Skeletal muscle satellite cell (primary cell): ENCODE measurements at regions not wholly inside any gene's neighbourhood (a gene's known extent, or its start where the extent isn't known, plus 50 kb on each side); places are given as distances from the start of the nearest gene placed in this dataset.

Experiments
- H3K27me3 ChIP-seq: 2 replicates; pipeline ENCODE4 v1.7.0; 2013; ENCODE audit warnings: low read length; ENCODE audit not compliant: control insufficient read depth, insufficient read depth
- H3K36me3 ChIP-seq: 2 replicates; pipeline ENCODE4 v1.7.0; 2013; ENCODE audit warnings: mild to moderate bottlenecking, control low read depth, low read length; ENCODE audit not compliant: insufficient read depth
- H3K4me1 ChIP-seq: 2 replicates; pipeline ENCODE4 v1.7.0; 2013; ENCODE audit warnings: low read length; ENCODE audit not compliant: control insufficient read depth, insufficient read depth
- H3K4me2 ChIP-seq: 2 replicates; pipeline ENCODE4 v1.7.0; 2013; ENCODE audit warnings: mild to moderate bottlenecking, low read length
- H3K4me3 ChIP-seq: 2 replicates; pipeline ENCODE4 v1.7.0; 2013; ENCODE audit warnings: low read length
- H3K9ac ChIP-seq: 2 replicates; pipeline ENCODE4 v1.7.0; 2013; ENCODE audit warnings: mild to moderate bottlenecking, low read depth, low read length, moderate library complexity
- H3K9me3 ChIP-seq: replicated peaks from 2 replicates; pipeline ENCODE4 v1.7.0; 2013; ENCODE audit warnings: mild to moderate bottlenecking, control low read depth, low read length

DNA sequence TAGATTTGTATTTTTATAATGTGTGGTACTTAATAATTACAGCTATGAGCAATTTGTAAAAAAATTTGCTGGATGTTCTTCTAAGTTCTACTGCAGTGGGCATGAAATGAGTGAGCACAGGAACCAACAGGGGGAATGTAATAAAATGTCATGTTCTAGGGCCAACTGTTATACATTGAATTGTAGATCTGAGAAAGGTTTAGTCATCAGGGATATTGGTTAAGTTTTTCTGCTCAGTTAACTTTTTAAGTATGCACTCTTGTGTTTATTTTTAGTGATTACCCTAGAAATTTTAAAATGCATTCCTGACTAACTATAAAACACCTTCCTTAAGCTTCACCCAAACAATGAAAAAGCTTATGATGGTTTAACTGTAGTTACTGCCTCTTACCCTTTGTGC, 101.8 kb downstream of the CAND1 start:
- Histone ChIP-seq H3K4me2 (no peak overlapping the region), H3K4me1 (peaks cover 23% of the 10 kb centered on the region), H3K4me3 (no peak overlapping the region), H3K27me3 (no peaks in the 10 kb centered on the region), H3K9me3 (no peaks in the 10 kb centered on the region), H3K9ac (no peak overlapping the region), H3K36me3 (no peaks in the 10 kb centered on the region)

DNA sequence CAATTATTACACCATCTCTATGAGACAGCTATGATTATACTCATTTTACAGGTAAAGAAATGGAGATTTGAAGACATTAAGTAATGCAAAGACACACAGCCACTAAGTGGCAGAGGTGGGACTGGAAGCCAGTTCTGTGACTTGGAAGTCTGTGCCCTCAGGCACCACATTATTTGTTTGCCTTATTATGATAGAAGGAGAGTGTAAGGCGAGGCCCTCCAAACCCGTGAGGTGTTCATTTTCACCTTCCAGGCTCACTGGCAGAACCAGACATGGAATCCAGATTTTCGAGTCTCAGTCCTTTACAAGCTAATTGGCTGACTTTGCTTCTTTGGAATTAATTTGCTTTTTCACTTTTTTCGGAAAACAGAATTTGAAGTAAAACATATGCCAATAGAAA, 107.9 kb downstream of the CAND1 start:
- Histone ChIP-seq H3K27me3 (no peaks in the 10 kb centered on the region), H3K4me1 (no peaks in the 10 kb centered on the region), H3K36me3 (no peaks in the 10 kb centered on the region), H3K9me3 (no peaks in the 10 kb centered on the region), H3K4me2 (no peak overlapping the region), H3K4me3 (no peak overlapping the region), H3K9ac (no peak overlapping the region)

DNA sequence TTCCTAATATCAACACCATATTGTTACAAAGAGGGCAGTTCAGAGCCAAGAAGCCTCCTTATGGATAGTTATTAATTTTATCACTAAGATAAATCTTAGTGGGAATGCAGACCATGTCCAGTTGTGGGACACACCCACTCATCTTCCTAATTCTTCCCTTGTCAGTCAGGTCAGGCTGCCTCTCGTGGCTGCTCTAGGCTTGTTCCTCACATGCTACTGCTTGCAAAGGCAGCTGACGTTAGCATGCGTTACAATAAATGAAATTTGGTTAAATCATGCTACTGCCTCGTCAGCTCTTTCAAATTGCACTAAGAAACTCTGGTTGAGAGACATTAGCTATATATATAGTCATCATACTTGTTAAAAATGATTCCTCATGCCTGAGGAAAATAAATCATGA, 108.4 kb downstream of the CAND1 start:
- H3K9me3 ChIP-seq = no peaks in the 10 kb centered on the region
- H3K9ac ChIP-seq = no peak overlapping the region
- H3K4me2 ChIP-seq = no peak overlapping the region
- H3K36me3 ChIP-seq = no peaks in the 10 kb centered on the region
- H3K4me3 ChIP-seq = no peak overlapping the region
- H3K27me3 ChIP-seq = no peaks in the 10 kb centered on the region
- H3K4me1 ChIP-seq = no peaks in the 10 kb centered on the region

DNA sequence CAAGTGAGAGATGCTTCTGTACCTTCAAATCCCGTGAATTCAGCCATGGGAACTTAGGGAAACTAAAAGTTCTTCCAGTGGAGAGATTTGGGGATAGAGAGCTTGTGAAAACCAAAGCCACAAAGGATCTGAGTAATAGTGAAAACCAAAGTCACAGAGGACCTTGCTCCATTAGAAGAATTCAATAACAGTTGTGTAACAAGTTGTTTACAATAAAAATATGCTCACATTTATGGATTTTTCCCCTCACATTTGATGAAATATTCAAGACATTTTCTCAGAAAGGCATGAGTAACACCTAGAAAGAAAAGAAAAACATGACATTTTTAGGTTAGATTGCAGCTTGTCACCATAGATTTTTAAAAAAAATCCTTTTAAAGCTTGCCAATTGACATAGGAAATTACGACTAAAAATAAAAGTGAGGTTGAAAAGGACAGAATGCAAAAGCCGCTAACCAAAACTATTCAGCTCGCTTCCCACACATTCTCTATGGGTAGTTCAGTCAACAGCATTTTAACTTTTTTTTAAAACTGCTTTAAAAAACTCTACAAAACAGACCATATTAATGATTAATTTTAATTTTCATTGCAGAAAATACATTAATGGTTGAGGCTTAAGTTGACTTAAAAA, 113.2 kb downstream of the CAND1 start:
- H3K9ac ChIP-seq = no peak overlapping the region

DNA sequence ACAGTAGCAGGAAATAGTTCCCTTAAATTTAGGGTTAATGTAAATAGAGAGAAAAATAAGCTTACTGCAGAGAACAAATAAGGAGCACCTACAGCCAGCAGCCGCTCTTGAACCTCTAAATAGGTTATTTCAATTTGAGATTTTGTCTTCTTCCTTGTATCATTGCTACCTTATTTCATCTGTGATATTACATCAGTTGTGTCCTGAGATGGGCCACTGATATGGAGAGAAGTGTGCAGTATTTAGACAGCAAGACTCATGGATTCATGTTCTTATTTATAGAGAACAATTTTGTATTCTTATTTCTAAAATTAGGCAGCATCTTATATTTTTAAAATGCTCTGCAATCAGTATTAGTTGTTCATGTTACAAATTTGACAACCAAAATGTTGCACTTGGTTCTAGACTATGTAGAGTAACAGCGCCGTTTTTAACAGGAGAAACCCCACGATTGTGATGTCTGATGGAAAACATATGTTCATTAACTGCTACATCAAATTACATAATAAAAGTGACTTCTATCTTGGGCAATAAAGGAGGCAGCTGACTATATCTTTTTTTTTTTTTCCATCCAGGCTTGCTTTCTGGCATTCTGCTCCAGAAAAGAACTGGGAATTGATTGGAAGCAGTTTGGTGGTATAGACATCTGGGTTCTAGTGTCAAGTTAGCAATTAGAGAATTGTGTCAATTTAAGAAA, 117.9 kb downstream of the CAND1 start:
- Histone ChIP-seq H3K9ac (no peak overlapping the region), H3K4me2 (no peak overlapping the region), H3K9me3 (no peaks in the 10 kb centered on the region), H3K27me3 (no peaks in the 10 kb centered on the region), H3K4me3 (no peak overlapping the region), H3K36me3 (no peaks in the 10 kb centered on the region), H3K4me1 (no peaks in the 10 kb centered on the region)

More for the DNA sequence above, 113.2 kb downstream of the CAND1 start:
- H3K27me3 ChIP-seq = no peaks in the 10 kb centered on the region
- H3K9me3 ChIP-seq = no peaks in the 10 kb centered on the region
- no peaks in the 10 kb centered on the region for H3K36me3 ChIP-seq
- H3K4me1 ChIP-seq = no peaks in the 10 kb centered on the region
- H3K4me2 ChIP-seq = no peak overlapping the region
- no peak overlapping the region for H3K4me3 ChIP-seq

DNA sequence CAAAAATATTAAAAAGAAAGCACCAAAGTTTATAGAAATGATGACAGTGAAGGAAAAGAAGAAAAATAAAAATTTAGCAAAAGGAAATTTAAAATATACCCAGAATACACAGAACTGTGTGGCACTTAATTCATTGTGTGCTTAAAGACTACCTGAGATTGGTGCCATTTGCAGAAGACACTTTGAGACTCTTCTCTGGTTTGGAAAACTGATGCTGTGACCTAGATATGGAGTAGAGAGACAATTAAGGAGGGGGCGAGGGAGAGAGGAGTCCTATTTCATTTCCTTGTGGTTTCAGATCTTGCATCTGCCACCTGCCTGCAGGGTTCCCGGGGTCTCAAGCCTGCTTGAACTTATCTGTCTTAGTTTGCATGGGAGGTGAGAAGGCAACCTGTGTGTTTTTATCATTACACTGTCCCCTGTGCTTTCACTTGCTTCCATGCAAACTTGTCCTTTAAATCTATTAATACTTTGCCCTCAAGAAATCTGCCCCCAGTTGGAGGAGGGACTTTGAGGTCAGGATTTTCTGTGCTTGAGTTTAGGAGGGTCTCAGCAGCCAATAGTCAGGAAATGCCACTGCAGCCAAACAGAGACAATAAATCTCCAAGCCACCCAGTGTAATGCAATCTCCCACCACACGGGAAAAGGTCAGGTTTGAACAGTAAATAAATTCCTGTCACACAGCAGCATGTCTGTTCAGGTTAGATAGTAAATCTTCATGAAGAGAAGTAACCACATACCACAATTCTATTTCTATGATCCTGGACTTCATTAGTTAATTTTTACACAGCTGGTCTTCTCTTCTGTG, 119.4 kb downstream of the CAND1 start:
- no peaks in the 10 kb centered on the region for H3K36me3 ChIP-seq
- H3K4me2 ChIP-seq = no peak overlapping the region
- H3K4me1 ChIP-seq = no peaks in the 10 kb centered on the region
- H3K27me3 ChIP-seq = no peaks in the 10 kb centered on the region
- no peaks in the 10 kb centered on the region for H3K9me3 ChIP-seq
- H3K4me3 ChIP-seq = no peak overlapping the region
- H3K9ac ChIP-seq = no peak overlapping the region

DNA sequence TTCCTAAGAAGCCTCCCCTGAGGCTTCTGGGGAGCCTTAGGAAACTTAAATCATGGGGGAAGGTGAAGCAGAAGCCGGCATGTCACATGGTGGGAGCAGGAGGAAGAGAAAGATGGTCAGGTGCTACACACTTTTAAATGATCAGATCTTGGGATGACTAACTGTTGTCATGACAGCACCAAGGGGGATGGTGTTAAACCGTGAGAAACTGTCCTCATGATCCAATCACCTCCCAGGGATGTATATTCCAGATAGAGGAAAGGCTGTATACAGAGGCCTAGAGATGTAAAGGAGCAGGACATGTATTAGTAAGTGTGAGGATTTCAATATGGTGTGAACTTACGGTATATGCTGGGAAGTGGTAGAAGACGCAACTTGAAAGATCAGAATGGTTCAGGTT, 121.1 kb downstream of the CAND1 start:
- no peaks in the 10 kb centered on the region for H3K27me3 ChIP-seq
- peaks cover 4% of the 10 kb centered on the region for H3K4me1 ChIP-seq
- no peak overlapping the region for H3K4me2 ChIP-seq
- H3K36me3 ChIP-seq = no peaks in the 10 kb centered on the region
- no peaks in the 10 kb centered on the region for H3K9me3 ChIP-seq
- no peak overlapping the region for H3K4me3 ChIP-seq
- no peak overlapping the region for H3K9ac ChIP-seq

DNA sequence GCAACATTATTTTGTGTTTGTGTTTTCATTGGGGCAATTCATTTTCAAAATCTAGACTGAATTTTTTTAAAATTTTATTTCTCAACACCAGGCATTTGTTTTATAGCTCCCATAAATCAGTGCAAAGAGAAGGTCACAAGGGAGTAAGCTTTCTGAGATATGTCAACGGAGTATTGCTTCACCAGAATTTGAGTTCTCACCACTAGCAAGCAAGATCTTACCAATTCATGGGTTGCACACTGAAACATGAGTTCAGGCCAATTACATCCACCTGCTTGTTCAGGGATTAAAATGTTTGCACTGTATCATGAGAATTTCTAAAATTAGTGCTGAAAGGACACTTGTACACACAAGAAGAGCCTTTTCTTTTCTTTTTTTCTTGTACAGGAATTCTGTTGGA, 121.9 kb downstream of the CAND1 start:
- no peaks in the 10 kb centered on the region for H3K36me3 ChIP-seq
- no peak overlapping the region for H3K4me3 ChIP-seq
- no peaks in the 10 kb centered on the region for H3K27me3 ChIP-seq
- no peak overlapping the region for H3K4me2 ChIP-seq
- H3K4me1 ChIP-seq = peaks cover 4% of the 10 kb centered on the region
- H3K9me3 ChIP-seq = no peaks in the 10 kb centered on the region
- H3K9ac ChIP-seq = no peak overlapping the region

DNA sequence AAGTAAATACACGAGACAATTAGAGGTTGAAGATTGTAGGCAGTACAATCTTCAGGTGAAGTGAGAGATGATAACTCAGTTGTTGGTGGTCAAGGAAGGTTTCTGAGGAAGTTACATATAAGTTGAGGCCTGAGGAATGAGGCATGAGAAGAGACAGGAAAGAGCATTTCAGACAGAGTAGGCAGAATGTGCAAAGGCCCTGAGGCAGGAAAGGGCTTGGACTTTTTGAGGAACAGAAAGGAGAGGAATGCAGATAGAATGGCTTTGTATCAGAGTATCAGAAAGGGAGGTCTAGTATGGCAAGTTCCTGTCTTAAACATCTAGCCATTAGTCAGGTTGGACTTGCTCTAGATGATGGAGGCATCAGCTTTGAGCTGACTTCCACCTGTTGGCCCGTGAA, 122.5 kb downstream of the CAND1 start:
- no peaks in the 10 kb centered on the region for H3K36me3 ChIP-seq
- H3K4me3 ChIP-seq = no peak overlapping the region
- H3K27me3 ChIP-seq = no peaks in the 10 kb centered on the region
- no peak overlapping the region for H3K4me2 ChIP-seq
- no peaks in the 10 kb centered on the region for H3K9me3 ChIP-seq
- peaks cover 4% of the 10 kb centered on the region for H3K4me1 ChIP-seq
- no peak overlapping the region for H3K9ac ChIP-seq

DNA sequence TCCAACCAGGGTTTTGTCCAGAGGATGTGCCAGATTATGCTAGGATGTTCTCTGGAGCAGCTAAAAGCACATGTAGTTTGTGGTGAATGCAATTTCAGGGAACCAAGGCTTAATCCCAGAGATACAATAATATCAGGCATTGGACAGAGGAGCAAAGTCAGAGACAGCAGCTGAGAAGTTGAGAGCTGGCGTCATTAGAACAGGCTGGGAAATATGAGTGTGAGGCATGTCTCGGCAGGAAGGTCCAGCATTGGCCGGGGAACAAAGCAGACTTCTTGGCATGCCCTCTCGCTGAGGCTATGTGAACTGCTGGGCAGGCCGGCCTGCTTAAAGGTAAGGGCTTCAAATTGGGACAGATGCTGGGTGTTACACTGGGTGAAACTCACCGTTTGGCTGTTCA, 125.4 kb downstream of the CAND1 start:
- Histone ChIP-seq H3K9ac (no peak overlapping the region), H3K4me1 (peaks cover 4% of the 10 kb centered on the region), H3K9me3 (no peaks in the 10 kb centered on the region), H3K4me2 (no peak overlapping the region), H3K27me3 (no peaks in the 10 kb centered on the region), H3K36me3 (no peaks in the 10 kb centered on the region), H3K4me3 (no peak overlapping the region)

DNA sequence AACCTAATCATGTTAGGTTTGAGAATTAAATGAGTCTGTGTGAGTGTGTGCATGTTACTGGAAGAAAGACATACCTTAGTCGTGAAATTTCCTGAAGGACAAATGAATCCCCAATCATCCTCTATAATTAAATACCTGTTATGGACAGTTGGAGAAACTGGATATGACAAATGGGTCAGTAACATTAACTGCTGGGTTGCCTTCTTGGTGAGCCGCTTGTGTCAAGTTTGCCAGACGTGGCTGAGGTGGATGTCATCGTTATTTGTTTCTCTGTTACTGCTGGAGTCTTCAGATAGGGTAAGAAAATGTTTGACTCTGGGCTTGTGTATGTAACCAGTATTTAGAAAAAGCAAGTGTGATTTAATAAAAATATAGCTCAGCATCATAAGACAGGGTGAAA, 131.6 kb downstream of the CAND1 start:
- Histone ChIP-seq H3K36me3 (no peaks in the 10 kb centered on the region), H3K9ac (no peak overlapping the region), H3K4me3 (no peak overlapping the region), H3K9me3 (no peaks in the 10 kb centered on the region), H3K27me3 (no peaks in the 10 kb centered on the region), H3K4me2 (no peak overlapping the region), H3K4me1 (no peaks in the 10 kb centered on the region)
